Trophoblast cell (in vitro differentiated cells and primary cell): ENCODE measurements at regions not wholly inside any gene's neighbourhood (a gene's known extent, or its start where the extent isn't known, plus 50 kb on each side); places are given as distances from the start of the nearest gene placed in this dataset.

ENCODE experiments used
- DNase-seq, 2 donors: peaks; one replicate each; pipeline ENCODE4 v3.0.0-alpha.2; 2016
- H2AFZ ChIP-seq: 2 replicates; pipeline ENCODE4 v1.6.1; 2013; ENCODE audit warnings: low read length, moderate library complexity, mild to moderate bottlenecking; ENCODE audit not compliant: insufficient read depth, poor library complexity
- H2AK5ac ChIP-seq: 2 replicates; pipeline ENCODE4 v1.6.1; 2013; ENCODE audit warnings: mild to moderate bottlenecking, low read length
- H2BK120ac ChIP-seq: 2 replicates; pipeline ENCODE4 v1.6.1; 2013; ENCODE audit warnings: low read length, mild to moderate bottlenecking, moderate library complexity; ENCODE audit not compliant: insufficient read depth, poor library complexity
- H2BK12ac ChIP-seq: 2 replicates; pipeline ENCODE4 v1.6.1; 2013; ENCODE audit warnings: mild to moderate bottlenecking, low read length, moderate library complexity
- H2BK5ac ChIP-seq: 2 replicates; pipeline ENCODE4 v1.6.1; 2013; ENCODE audit warnings: low read length, low read depth, moderate library complexity, mild to moderate bottlenecking; ENCODE audit not compliant: poor library complexity
- H3K14ac ChIP-seq: 2 replicates; pipeline ENCODE4 v1.6.1; 2013; ENCODE audit warnings: mild to moderate bottlenecking, low read length
- H3K18ac ChIP-seq: 2 replicates; pipeline ENCODE4 v1.6.1; 2013; ENCODE audit warnings: mild to moderate bottlenecking, low read length
- H3K23ac ChIP-seq: 2 replicates; pipeline ENCODE4 v1.6.1; 2013; ENCODE audit warnings: low read length
- H3K27ac ChIP-seq: 2 replicates; pipeline ENCODE4 v1.5.1; 2013; ENCODE audit warnings: low read depth, mild to moderate bottlenecking, inconsistent platforms, low read length, moderate library complexity
- H3K27me3 ChIP-seq: 2 replicates; pipeline ENCODE4 v1.6.1; 2013; ENCODE audit warnings: inconsistent platforms, mild to moderate bottlenecking, low read length, moderate library complexity; ENCODE audit not compliant: insufficient read depth
- H3K36me3 ChIP-seq, 2 experiments: 1 replicate in 1 of 2; 2 replicates in 1 of 2; pipeline ENCODE4 v1.6.1; 2013; ENCODE audit warnings: low read length in 2 of 2, mild to moderate bottlenecking in 2 of 2, moderate library complexity in 1 of 2; ENCODE audit not compliant: insufficient read depth in 2 of 2, control insufficient read depth in 1 of 2
- H3K4ac ChIP-seq: 2 replicates; pipeline ENCODE4 v1.6.1; 2013; ENCODE audit warnings: low read depth, mild to moderate bottlenecking, low read length, moderate library complexity
- H3K4me1 ChIP-seq, 2 experiments: 1 replicate in 1 of 2; 2 replicates in 1 of 2; pipeline ENCODE4 v1.6.1; 2013; ENCODE audit warnings: low read length in 2 of 2, mild to moderate bottlenecking in 2 of 2, moderate library complexity in 1 of 2; ENCODE audit not compliant: insufficient read depth in 2 of 2, control insufficient read depth in 1 of 2
- H3K4me2 ChIP-seq: 2 replicates; pipeline ENCODE4 v1.6.1; 2013; ENCODE audit warnings: inconsistent platforms, mild to moderate bottlenecking, low read length, moderate library complexity
- H3K4me3 ChIP-seq: 2 replicates; pipeline ENCODE4 v1.5.1; 2013; ENCODE audit warnings: mild to moderate bottlenecking, low read depth, low read length, inconsistent platforms
- H3K79me1 ChIP-seq: one replicate; pipeline ENCODE4 v1.6.1; 2013; ENCODE audit warnings: low read length
- H3K79me2 ChIP-seq: 2 replicates; pipeline ENCODE4 v1.6.1; 2013; ENCODE audit warnings: low read length, mild to moderate bottlenecking; ENCODE audit not compliant: control insufficient read depth, insufficient read depth, poor library complexity
- H3K9ac ChIP-seq: 2 replicates; pipeline ENCODE4 v1.6.1; 2013; ENCODE audit warnings: mild to moderate bottlenecking, low read length
- H3K9me3 ChIP-seq: 2 replicates; pipeline ENCODE4 v1.6.1; 2013; ENCODE audit warnings: low read depth, mild to moderate bottlenecking, control low read depth, inconsistent platforms, low read length; ENCODE audit not compliant: insufficient read depth
- H4K12ac ChIP-seq: 2 replicates; pipeline ENCODE4 v1.6.1; 2013; ENCODE audit warnings: low read depth, mild to moderate bottlenecking, low read length, moderate library complexity
- H4K8ac ChIP-seq: 2 replicates; pipeline ENCODE4 v1.6.1; 2013; ENCODE audit warnings: low read depth, mild to moderate bottlenecking, low read length, moderate library complexity
- H4K91ac ChIP-seq: one replicate; pipeline ENCODE4 v1.6.1; 2013; ENCODE audit warnings: low read depth, mild to moderate bottlenecking, low read length, moderate library complexity
- WGBS: extraction: QIAGEN DNeasy Blood & Tissue Kit; methylation state at CpG from one replicate; pipeline ENCODE4 v1.1.7; 2013; ENCODE audit warnings: missing lambda C conversion rate; ENCODE audit not compliant: insufficient read length, insufficient coverage; ENCODE audit errors: extremely low coverage; 5-methylcytosine and 5-hydroxymethylcytosine counted together

DNA sequence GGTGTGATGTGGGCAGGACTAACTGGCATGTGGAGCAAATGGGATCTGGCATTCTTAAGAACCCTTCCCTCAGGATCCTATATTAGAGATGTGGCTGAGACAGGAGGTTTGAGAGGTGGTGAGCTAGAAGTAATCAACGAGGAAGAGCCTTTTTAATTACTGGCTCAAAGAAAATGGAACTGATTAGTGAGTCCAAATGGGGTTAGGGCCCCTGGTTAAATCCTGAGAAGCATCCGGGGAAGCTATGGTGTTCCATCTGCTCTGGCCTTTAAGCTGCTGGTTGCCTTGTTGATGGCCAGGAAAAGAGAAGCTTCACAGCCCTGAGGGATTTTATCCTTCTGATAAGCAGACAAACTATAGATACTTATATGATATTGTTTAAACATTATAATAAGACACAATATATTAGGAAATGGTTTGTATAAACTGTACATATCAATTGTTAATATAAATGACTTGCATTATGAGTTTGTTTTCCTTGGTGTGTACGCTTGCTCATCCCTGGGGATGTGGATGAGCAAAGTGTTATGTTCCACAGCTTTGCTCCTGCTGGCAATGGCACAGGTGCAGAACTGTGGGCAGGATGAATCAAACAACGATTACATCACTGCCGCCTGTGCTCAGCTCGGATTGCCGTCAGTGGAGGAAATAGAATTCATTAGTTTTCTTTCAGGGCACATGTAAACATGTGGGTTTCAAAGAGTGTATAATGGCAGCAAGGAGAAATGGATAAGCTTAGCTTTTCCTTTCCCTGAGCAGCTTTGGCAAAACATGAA lies 328.6 kb upstream of the ARX start:
- Histone ChIP-seq H3K4me3 (no peak overlapping the region), H3K14ac (no peak overlapping the region), H3K4me2 (no peak overlapping the region), H3K27ac (no peak overlapping the region), H4K91ac (no peak overlapping the region), H4K8ac (no peak overlapping the region), H3K79me2 (no peaks in the 10 kb centered on the region), H3K36me3 (no peaks in the 10 kb centered on the region), H3K18ac (no peak overlapping the region), H2BK5ac (no peak overlapping the region), H3K27me3 (no peaks in the 10 kb centered on the region), H3K23ac (no peak overlapping the region), H2AFZ (no peak overlapping the region), H4K12ac (no peak overlapping the region), H2BK120ac (no peak overlapping the region), H3K4me1 (no peaks in the 10 kb centered on the region), H3K4ac (no peak overlapping the region), H2BK12ac (no peak overlapping the region), H2AK5ac (no peak overlapping the region), H3K79me1 (no peaks in the 10 kb centered on the region), H3K9ac (no peak overlapping the region), H3K9me3 (no peaks in the 10 kb centered on the region)
- no peak for DNase-seq
- no CpG with 5 or more reads among the region's 7 CpGs for WGBS

DNA sequence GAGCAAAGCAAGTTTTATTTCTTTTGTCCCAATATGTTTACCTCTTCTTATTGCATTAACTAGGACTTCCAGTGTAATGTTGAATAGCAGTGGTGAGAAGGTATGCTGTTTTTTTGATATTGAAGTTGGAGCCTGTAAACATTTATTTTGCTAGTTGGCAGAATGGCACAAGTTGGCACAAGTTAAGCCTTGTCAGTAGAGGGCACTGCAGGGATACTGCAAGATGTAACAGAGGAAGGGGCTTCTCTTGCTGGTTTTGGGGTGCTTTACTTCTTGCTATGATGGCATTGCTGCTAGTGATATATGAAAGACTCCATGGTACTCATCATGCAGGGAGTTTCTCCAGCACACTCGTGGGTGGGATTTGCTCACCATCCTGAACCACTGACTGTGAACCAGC lies 327.3 kb upstream of the ARX start:
- Histone ChIP-seq H3K4me3 (no peak overlapping the region), H2BK120ac (no peak overlapping the region), H4K91ac (no peak overlapping the region), H3K36me3 (no peaks in the 10 kb centered on the region), H3K27me3 (no peaks in the 10 kb centered on the region), H3K14ac (no peak overlapping the region), H2AFZ (no peak overlapping the region), H3K27ac (no peak overlapping the region), H3K9ac (no peak overlapping the region), H3K79me2 (no peaks in the 10 kb centered on the region), H3K4ac (no peak overlapping the region), H3K18ac (no peak overlapping the region), H3K4me1 (no peaks in the 10 kb centered on the region), H2BK5ac (no peak overlapping the region), H3K79me1 (no peaks in the 10 kb centered on the region), H3K9me3 (no peaks in the 10 kb centered on the region), H2AK5ac (no peak overlapping the region), H3K23ac (no peak overlapping the region), H4K8ac (no peak overlapping the region), H3K4me2 (no peak overlapping the region), H2BK12ac (no peak overlapping the region), H4K12ac (no peak overlapping the region)
- no CpG with 5 or more reads among the region's 1 CpG for WGBS
- no peak for DNase-seq

DNA sequence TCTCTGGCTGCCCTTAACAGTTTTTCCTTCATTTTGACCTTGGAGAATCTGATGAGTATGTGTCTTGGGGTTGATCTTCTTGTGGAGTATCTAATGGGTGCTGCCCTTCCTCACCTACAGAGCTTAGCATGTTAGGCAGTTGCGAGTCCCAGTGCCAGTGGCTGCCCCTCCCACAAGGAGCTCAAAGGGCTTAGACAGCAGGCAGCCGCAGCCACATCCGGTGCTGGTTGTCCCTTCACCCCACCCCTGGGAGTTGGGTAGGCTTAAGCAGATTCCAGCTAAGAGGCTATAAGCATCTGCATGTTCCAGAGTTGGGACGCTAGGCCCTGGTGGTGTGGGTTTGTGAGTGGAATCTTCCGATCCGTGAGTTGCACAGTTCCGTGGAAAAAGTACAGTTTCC lies 322.1 kb upstream of the ARX start:
- Histone ChIP-seq H2BK5ac (no peak overlapping the region), H3K79me2 (no peaks in the 10 kb centered on the region), H3K4ac (no peak overlapping the region), H2BK12ac (no peak overlapping the region), H4K12ac (no peak overlapping the region), H3K27ac (no peak overlapping the region), H4K8ac (no peak overlapping the region), H3K4me2 (no peak overlapping the region), H3K23ac (no peak overlapping the region), H4K91ac (no peak overlapping the region), H3K79me1 (no peaks in the 10 kb centered on the region), H3K4me3 (no peak overlapping the region), H3K18ac (no peak overlapping the region), H3K9ac (no peak overlapping the region), H2AK5ac (no peak overlapping the region), H3K9me3 (no peaks in the 10 kb centered on the region), H3K36me3 (no peaks in the 10 kb centered on the region), H3K14ac (no peak overlapping the region), H3K4me1 (no peaks in the 10 kb centered on the region), H2AFZ (no peak overlapping the region), H2BK120ac (no peak overlapping the region), H3K27me3 (no peaks in the 10 kb centered on the region)
- WGBS = no CpG with 5 or more reads among the region's 7 CpGs
- no peak for DNase-seq

DNA sequence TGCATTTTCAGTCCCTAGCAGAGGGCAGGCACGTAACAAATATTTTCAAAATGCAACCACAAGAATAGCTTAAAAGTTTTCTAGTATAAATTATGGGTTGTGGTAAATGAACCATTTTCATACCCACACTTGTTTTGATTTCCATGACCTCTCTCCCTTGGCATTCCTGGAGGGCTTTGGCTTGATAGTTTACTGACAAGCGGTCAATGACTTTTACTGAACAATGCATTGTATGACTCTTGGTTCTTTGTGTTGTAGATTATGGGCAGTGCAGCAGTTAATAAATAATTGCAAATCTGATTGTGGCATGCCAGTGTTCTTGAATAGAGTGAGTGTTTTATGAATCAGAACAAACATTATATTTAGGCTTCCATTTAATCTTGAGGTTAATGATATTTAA lies 285.2 kb upstream of the ARX start:
- Histone ChIP-seq H2BK120ac (no peak overlapping the region), H3K79me1 (no peaks in the 10 kb centered on the region), H3K27me3 (no peaks in the 10 kb centered on the region), H2AK5ac (no peak overlapping the region), H4K8ac (no peak overlapping the region), H3K79me2 (no peaks in the 10 kb centered on the region), H3K4ac (no peak overlapping the region), H3K9ac (no peak overlapping the region), H3K23ac (no peak overlapping the region), H2AFZ (no peak overlapping the region), H4K91ac (no peak overlapping the region), H3K4me1 (no peaks in the 10 kb centered on the region), H4K12ac (no peak overlapping the region), H3K4me3 (no peak overlapping the region), H3K36me3 (no peaks in the 10 kb centered on the region), H3K4me2 (no peak overlapping the region), H2BK12ac (no peak overlapping the region), H3K14ac (no peak overlapping the region), H2BK5ac (no peak overlapping the region), H3K27ac (no peak overlapping the region), H3K9me3 (no peaks in the 10 kb centered on the region), H3K18ac (no peak overlapping the region)
- no peak for DNase-seq
- no CpG with 5 or more reads among the region's 2 CpGs for WGBS
